ENCODE measurements at regions not wholly inside any gene's neighbourhood (a gene's known extent, or its start where the extent isn't known, plus 50 kb on each side); places are given as distances from the start of the nearest gene placed in this dataset.
A peak's percentile ranks its signal among the peaks of the same experiment; 100 is the strongest.

- TF ChIP-seq CTCF (IDR thresholded peaks at IDR 0.05; ENCODE audit: insufficient read depth, low read depth, low read length) (peak; percentile 44), EZH2 (IDR thresholded peaks at IDR 0.05; ENCODE audit: insufficient read depth, low read length) (no peak)
Measured at GRCh38 chr3:180804916-180805315, 107.6 kb upstream of the FXR1 start.

Data from astrocyte (in vitro differentiated cells and primary cell).